ENCODE measurements at regions not wholly inside any gene's neighbourhood (a gene's known extent, or its start where the extent isn't known, plus 50 kb on each side); places are given as distances from the start of the nearest gene placed in this dataset.

DNA sequence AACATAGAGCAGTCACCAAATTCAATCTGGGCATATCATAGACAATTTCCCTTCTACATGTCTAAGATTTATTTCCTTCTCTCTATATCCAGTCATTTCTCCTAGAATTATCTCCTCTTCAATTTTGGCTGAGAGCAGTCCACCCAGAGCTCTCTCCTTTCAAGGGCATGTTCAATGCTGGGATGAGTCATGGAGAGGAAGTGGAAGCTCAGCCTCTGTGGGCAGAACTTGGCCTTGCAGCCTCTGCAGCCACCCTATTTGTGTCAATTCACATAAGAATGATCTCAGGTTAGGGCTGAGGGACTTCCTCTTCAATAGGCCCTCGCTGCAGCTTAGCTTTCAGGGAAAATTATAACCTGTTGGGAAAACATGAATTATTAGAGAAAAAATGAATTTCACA, 560.8 kb downstream of the POM121L12 start:
- DNase-seq (ENCODE audit: low spot score): no peak
- Histone ChIP-seq H3K27ac (no peak overlapping the region), H3K4me1 (replicated peaks) (no peaks in the 10 kb centered on the region), H3K27me3 (replicated peaks; ENCODE audit: insufficient read depth) (no peaks in the 10 kb centered on the region), H3K4me3 (no peak overlapping the region), H3K9me3 (no peaks in the 10 kb centered on the region), H3K36me3 (no peaks in the 10 kb centered on the region)
- intact Hi-C loops (cut with DNase I): no loop called here
- WGBS: 75% methylated on average over 1 of the region's 1 CpG
- TF ChIP-seq POLR2AphosphoS5 (IDR thresholded peaks at IDR 0.05) (no peak), POLR2A (IDR thresholded peaks at IDR 0.05) (no peak)
- TF ChIP-seq, protein P1, sequence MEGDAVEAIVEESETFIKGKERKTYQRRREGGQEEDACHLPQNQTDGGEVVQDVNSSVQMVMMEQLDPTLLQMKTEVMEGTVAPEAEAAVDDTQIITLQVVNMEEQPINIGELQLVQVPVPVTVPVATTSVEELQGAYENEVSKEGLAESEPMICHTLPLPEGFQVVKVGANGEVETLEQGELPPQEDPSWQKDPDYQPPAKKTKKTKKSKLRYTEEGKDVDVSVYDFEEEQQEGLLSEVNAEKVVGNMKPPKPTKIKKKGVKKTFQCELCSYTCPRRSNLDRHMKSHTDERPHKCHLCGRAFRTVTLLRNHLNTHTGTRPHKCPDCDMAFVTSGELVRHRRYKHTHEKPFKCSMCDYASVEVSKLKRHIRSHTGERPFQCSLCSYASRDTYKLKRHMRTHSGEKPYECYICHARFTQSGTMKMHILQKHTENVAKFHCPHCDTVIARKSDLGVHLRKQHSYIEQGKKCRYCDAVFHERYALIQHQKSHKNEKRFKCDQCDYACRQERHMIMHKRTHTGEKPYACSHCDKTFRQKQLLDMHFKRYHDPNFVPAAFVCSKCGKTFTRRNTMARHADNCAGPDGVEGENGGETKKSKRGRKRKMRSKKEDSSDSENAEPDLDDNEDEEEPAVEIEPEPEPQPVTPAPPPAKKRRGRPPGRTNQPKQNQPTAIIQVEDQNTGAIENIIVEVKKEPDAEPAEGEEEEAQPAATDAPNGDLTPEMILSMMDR (IDR thresholded peaks at IDR 0.05): no peak

DNA sequence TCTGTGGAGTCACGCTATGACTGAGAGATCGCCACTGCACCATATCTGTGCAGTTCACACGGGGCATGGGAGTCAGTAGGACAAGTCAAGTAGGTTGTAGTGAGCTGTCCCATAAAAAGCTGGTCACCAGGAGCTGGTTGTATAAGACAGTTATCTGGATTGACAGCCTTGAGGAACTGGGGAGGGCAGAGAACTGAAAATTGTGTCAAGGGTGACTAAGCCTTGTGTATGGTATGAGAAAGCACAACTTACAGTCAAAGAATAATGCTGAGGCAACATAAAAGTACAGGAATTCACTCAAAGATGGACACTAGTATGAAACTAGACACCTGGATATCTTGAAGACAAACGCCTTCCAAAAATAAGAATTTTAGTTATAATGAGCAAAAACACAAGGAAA, 564.9 kb downstream of the POM121L12 start:
- H3K27ac ChIP-seq: no peak overlapping the region
- intact Hi-C loops (cut with DNase I): no loop called here
- no peaks in the 10 kb centered on the region for H3K36me3 ChIP-seq
- H3K27me3 ChIP-seq (replicated peaks; ENCODE audit: insufficient read depth): no peaks in the 10 kb centered on the region
- H3K4me1 ChIP-seq (replicated peaks): no peaks in the 10 kb centered on the region
- TF ChIP-seq, protein P1 (IDR thresholded peaks at IDR 0.05): no peak
- TF ChIP-seq POLR2AphosphoS5 (IDR thresholded peaks at IDR 0.05) (no peak), POLR2A (IDR thresholded peaks at IDR 0.05) (no peak)
- no peak overlapping the region for H3K4me3 ChIP-seq
- no peaks in the 10 kb centered on the region for H3K9me3 ChIP-seq
- DNase-seq (ENCODE audit: low spot score): no peak
- 84% methylated on average over 4 of the region's 4 CpGs for WGBS

DNA sequence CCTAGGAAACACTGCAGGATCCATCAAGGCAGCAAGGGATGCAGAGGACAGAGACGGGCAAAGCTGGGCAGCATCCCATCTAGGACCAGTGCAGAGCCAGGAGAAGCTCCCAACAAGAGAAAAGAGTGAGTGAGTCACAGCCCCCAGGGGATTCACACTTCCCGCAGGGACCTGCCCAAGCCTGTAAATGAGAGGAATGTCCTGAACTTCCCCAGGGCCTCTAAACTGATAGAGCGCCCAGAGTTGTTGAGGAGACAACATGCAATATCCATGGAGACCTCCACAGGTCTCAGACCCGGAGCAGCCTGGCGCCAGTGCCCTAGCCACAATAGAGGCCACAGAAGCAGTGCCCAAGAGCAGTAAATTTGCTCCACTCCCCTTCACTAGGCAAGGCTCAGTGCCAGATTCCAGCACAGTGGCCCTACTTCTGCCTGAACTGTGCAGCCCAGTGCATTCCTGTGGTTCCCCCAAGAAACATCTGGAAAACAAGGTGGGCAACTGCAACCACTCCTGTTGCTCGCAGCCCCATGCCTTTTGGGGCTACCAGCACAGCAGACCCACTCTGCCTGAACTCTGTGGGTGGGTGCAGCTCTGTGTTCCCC, 567.5 kb downstream of the POM121L12 start:
- WGBS: 70% methylated on average over 6 of the region's 6 CpGs
- H3K27ac ChIP-seq: no peak overlapping the region
- TF ChIP-seq POLR2A (IDR thresholded peaks at IDR 0.05): no peak
- TF ChIP-seq, protein P1 (IDR thresholded peaks at IDR 0.05): no peak
- TF ChIP-seq POLR2AphosphoS5 (IDR thresholded peaks at IDR 0.05): no peak
- DNase-seq (ENCODE audit: low spot score): no peak
- H3K36me3 ChIP-seq: no peaks in the 10 kb centered on the region
- no peaks in the 10 kb centered on the region for H3K9me3 ChIP-seq
- no peaks in the 10 kb centered on the region for H3K27me3 ChIP-seq (replicated peaks; ENCODE audit: insufficient read depth)
- no peak overlapping the region for H3K4me3 ChIP-seq
- intact Hi-C loops (cut with DNase I): no loop called here
- no peaks in the 10 kb centered on the region for H3K4me1 ChIP-seq (replicated peaks)

DNA sequence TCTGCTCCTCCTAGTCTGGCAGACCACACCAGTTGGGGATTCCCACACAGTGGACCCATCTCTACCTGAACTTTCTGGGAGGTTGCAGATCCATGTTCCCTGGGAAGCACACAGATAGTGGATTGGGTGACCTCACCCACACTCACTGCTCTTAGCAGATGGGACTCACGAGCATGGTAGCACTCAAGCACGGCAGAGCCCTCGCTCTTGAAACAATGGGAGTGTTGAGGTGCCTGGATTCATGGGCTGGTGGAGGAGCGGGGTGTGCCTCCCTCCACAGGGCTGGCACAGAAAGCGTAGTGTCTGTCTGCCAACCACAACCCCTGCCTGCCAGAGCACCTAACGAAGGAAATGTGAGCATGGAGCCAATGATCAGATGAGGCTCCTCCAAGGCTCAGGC, 568.0 kb downstream of the POM121L12 start:
- Histone ChIP-seq H3K4me1 (replicated peaks) (no peaks in the 10 kb centered on the region), H3K36me3 (no peaks in the 10 kb centered on the region), H3K27ac (no peak overlapping the region), H3K4me3 (no peak overlapping the region), H3K9me3 (no peaks in the 10 kb centered on the region), H3K27me3 (replicated peaks; ENCODE audit: insufficient read depth) (no peaks in the 10 kb centered on the region)
- WGBS: 86% methylated on average over 6 of the region's 6 CpGs
- intact Hi-C loops (cut with DNase I): no loop called here
- no peak for DNase-seq (ENCODE audit: low spot score)
- TF ChIP-seq, protein P1 (IDR thresholded peaks at IDR 0.05): no peak
- TF ChIP-seq POLR2AphosphoS5 (IDR thresholded peaks at IDR 0.05) (no peak), POLR2A (IDR thresholded peaks at IDR 0.05) (no peak)

DNA sequence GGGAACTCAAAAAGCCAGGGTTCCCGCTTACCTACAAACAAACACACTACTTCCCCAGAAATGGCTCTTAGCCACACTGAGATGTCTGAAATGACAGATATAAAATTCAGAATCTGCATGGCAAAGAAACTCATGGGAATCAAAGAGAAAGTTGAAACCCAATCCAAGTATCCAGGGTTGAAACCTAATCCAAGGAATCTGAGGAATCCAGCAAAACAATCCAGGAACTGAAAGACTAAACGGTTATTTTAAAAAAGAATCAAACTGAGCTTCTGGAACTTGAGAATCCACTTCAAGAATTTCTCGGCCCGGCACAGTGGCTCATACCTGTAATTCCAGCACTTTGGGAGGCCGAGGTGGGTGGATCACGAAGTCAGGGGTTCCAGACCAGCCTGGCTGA, 568.8 kb downstream of the POM121L12 start:
- Histone ChIP-seq H3K27ac (no peak overlapping the region), H3K36me3 (no peaks in the 10 kb centered on the region), H3K9me3 (no peaks in the 10 kb centered on the region), H3K4me3 (no peak overlapping the region), H3K27me3 (replicated peaks; ENCODE audit: insufficient read depth) (no peaks in the 10 kb centered on the region), H3K4me1 (replicated peaks) (no peaks in the 10 kb centered on the region)
- DNase-seq (ENCODE audit: low spot score): no peak
- WGBS: 55% methylated on average over 6 of the region's 6 CpGs
- intact Hi-C loops (cut with DNase I): no loop called here
- TF ChIP-seq POLR2A (IDR thresholded peaks at IDR 0.05) (no peak), POLR2AphosphoS5 (IDR thresholded peaks at IDR 0.05) (no peak)
- TF ChIP-seq, protein P1 (IDR thresholded peaks at IDR 0.05): no peak

All from prostate gland (tissue), 2 donors.